GM12892 (cell line): ENCODE measurements at regions not wholly inside any gene's neighbourhood (a gene's known extent, or its start where the extent isn't known, plus 50 kb on each side); places are given as distances from the start of the nearest gene placed in this dataset.

ENCODE experiments used
- DNase-seq: peaks from one replicate; pipeline ENCODE4 v3.0.0; 2011; ENCODE audit not compliant: insufficient read length
- FAIRE-seq: peaks from 2 replicates; lab custom pipeline; 2011; peaks lifted over from hg19 to GRCh38; lab: Jason Lieb, UNC
- POLR2A ChIP-seq: IDR thresholded peaks from 2 replicates; pipeline ENCODE4 v1.6.1; 2011; ENCODE audit warnings: low read depth, low read length, control low read depth
- POLR2AphosphoS5 ChIP-seq: IDR thresholded peaks from 2 replicates; pipeline ENCODE4 v1.6.1; 2011; ENCODE audit warnings: low read depth, low read length, control low read depth
- TAF1 ChIP-seq: IDR thresholded peaks from 2 replicates; pipeline ENCODE4 v1.6.1; 2011; ENCODE audit warnings: low read depth, mild to moderate bottlenecking, control low read depth, low read length, borderline replicate concordance

- FAIRE-seq (no peak), DNase-seq (no peak)
- TF ChIP-seq POLR2AphosphoS5 (no peak), POLR2A (no peak), TAF1 (no peak)
Measured at GRCh38 chr1:80064524-80064923, 1058.0 kb upstream of the ADGRL4 start.

GRCh38 chr1:80059940-80060339, 1053.4 kb upstream of the ADGRL4 start:
- FAIRE-seq (no peak), DNase-seq (no peak)
- TF ChIP-seq POLR2AphosphoS5 = no peak
- no peak for TF ChIP-seq POLR2A
- TF ChIP-seq TAF1 = no peak

- TF ChIP-seq TAF1 (no peak), POLR2AphosphoS5 (no peak), POLR2A (no peak)
- no peak for DNase-seq
Measured at GRCh38 chr1:80056179-80056578, 1049.6 kb upstream of the ADGRL4 start.

DNA sequence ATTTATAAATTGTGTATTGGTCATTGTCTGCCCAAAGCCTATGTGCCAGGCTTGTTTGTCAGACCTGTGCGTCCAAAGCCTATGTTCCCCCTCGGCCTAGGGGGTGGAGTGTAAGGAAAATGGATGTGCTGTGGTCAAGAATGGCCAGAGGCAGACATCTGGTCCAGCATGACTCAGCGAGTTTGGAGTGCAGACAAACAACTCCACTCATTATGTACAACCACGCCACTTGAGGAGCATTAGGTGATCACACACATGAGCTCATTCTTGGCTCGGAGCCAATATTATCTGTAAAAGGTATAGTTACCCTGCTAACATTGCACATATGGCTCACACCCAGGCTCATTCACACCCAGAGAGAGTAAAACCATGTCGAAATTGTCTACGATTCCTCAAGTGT, 1047.6 kb upstream of the ADGRL4 start:
- no peak for FAIRE-seq
- TF ChIP-seq POLR2AphosphoS5 (no peak), POLR2A (no peak), TAF1 (no peak)
- DNase-seq = no peak

More at GRCh38 chr1:80056179-80056578, 1049.6 kb upstream of the ADGRL4 start:
- no peak for FAIRE-seq

GRCh38 chr1:80053613-80054012, 1047.1 kb upstream of the ADGRL4 start:
- no peak for DNase-seq
- FAIRE-seq = no peak
- TF ChIP-seq POLR2A (no peak), POLR2AphosphoS5 (no peak), TAF1 (no peak)

GRCh38 chr1:80050523-80050922, 1044.0 kb upstream of the ADGRL4 start:
- FAIRE-seq = no peak
- no peak for DNase-seq
- TF ChIP-seq POLR2A (no peak), TAF1 (no peak), POLR2AphosphoS5 (no peak)

GRCh38 chr1:80050085-80050484, 1043.6 kb upstream of the ADGRL4 start:
- no peak for TF ChIP-seq POLR2AphosphoS5
- TF ChIP-seq POLR2A = no peak
- no peak for TF ChIP-seq TAF1
- DNase-seq (no peak), FAIRE-seq (no peak)

- no peak for DNase-seq
- TF ChIP-seq POLR2AphosphoS5 = no peak
- no peak for TF ChIP-seq POLR2A
- TF ChIP-seq TAF1 = no peak
- no peak for FAIRE-seq
Measured at GRCh38 chr1:80048716-80049115, 1042.2 kb upstream of the ADGRL4 start.

DNA sequence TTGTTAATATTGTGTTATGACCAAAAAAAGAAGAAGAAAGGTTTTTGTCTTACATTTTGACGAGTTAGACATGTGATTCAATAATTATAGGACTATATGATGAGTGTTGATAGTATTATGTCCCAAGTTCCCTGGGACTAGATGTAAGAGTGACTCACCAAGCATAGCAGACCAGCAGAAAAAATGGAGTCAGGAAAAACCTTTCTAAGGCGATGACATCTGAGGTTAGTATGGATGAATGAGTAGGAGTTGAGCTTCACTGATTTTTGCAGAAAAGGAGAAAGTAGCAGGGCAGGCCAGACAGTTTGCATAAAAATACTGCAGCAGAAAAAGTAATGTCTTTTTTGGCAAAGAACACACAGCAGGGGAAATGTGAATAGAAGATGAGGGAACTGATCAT, 1041.3 kb upstream of the ADGRL4 start:
- DNase-seq (no peak), FAIRE-seq (no peak)
- TF ChIP-seq POLR2A (no peak), TAF1 (no peak), POLR2AphosphoS5 (no peak)

DNA sequence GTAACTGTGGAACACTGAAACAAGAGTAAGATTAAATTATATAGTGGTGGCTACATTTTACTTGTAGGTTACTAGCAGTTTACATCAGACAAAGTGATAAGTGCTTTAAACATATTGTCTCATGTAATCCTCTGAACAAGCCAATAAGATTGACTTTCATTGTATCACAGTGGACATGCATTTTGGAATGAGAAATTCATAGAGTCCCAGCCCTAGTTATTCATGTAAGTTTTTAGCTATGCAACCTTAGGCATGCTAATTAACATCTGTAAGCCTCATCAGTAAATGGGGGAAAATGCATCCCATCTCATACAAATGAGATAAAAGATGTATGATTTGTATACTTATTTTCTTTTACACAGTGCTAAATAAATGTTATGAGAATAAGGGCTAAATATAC, 1038.1 kb upstream of the ADGRL4 start:
- no peak for FAIRE-seq
- no peak for TF ChIP-seq TAF1
- no peak for TF ChIP-seq POLR2AphosphoS5
- TF ChIP-seq POLR2A = no peak
- no peak for DNase-seq

- no peak for DNase-seq
- TF ChIP-seq POLR2A = no peak
- TF ChIP-seq TAF1 = no peak
- no peak for TF ChIP-seq POLR2AphosphoS5
- FAIRE-seq = no peak
Measured at GRCh38 chr1:80036690-80037432, 1030.3 kb upstream of the ADGRL4 start.

GRCh38 chr1:80023358-80023757, 1016.8 kb upstream of the ADGRL4 start:
- FAIRE-seq = no peak
- DNase-seq = no peak
- TF ChIP-seq TAF1 (no peak), POLR2AphosphoS5 (no peak), POLR2A (no peak)
